H1 (cell line): ENCODE measurements at regions not wholly inside any gene's neighbourhood (a gene's known extent, or its start where the extent isn't known, plus 50 kb on each side); places are given as distances from the start of the nearest gene placed in this dataset.

ENCODE experiments used
- CTCF ChIA-PET: fragments of 300-600 bp; sonication (Branson Sonifier 250); formaldehyde crosslinking; loops from one replicate; lab custom pipeline; 2021; ENCODE audit not compliant: partially characterized antibody; lab: Charles Lee
- POLR2A ChIA-PET: fragments of 300-600 bp; sonication (Branson Sonifier 250); formaldehyde crosslinking; loops from one replicate; lab custom pipeline; 2021; ENCODE audit warnings: inconsistent platforms; ENCODE audit not compliant: partially characterized antibody; lab: Charles Lee
- DNase-seq, 2 experiments: peaks; one replicate each; pipeline versions ENCODE4 v3.0.0 to v3.0.0-alpha.2; 2010 to 2022; ENCODE audit warnings: low spot score in 2 of 2, low read depth in 1 of 2, mixed read lengths in 1 of 2
- FAIRE-seq: peaks from 2 replicates; lab custom pipeline; 2011; peaks lifted over from hg19 to GRCh38; lab: Jason Lieb, UNC
- H2AFZ ChIP-seq: 2 replicates; pipeline ENCODE4 v1.8.1; 2012; ENCODE audit warnings: low read length, inconsistent platforms
- H2AK5ac ChIP-seq: 2 replicates; pipeline ENCODE4 v1.6.1; 2013; ENCODE audit warnings: low read depth, low read length
- H2BK120ac ChIP-seq: replicated peaks from 2 replicates; pipeline ENCODE3; 2013; ENCODE audit warnings: low read depth, low read length, inconsistent platforms
- H2BK12ac ChIP-seq: 2 replicates; pipeline ENCODE4 v1.6.1; 2013; ENCODE audit warnings: low read depth, low read length
- H2BK15ac ChIP-seq: 2 replicates; pipeline ENCODE4 v1.6.1; 2013; ENCODE audit warnings: low read length
- H2BK20ac ChIP-seq: 2 replicates; pipeline ENCODE4 v1.6.1; 2013; ENCODE audit warnings: low read length
- H2BK5ac ChIP-seq: 2 replicates; pipeline ENCODE4 v1.6.1; 2013; ENCODE audit warnings: low read depth, low read length
- H3K14ac ChIP-seq: 2 replicates; pipeline ENCODE4 v1.6.1; 2013; ENCODE audit warnings: inconsistent platforms; ENCODE audit not compliant: insufficient read length
- H3K18ac ChIP-seq: 2 replicates; pipeline ENCODE4 v1.6.1; 2013; ENCODE audit warnings: low read length; ENCODE audit errors: extremely low read depth
- H3K23ac ChIP-seq: 2 replicates; pipeline ENCODE4 v1.6.1; 2013; ENCODE audit warnings: inconsistent platforms; ENCODE audit not compliant: insufficient read length
- H3K23me2 ChIP-seq: 2 replicates; pipeline ENCODE4 v1.6.1; 2013; ENCODE audit warnings: low read depth, low read length
- H3K27ac ChIP-seq: 2 replicates; pipeline ENCODE4 v1.6.1; 2011; ENCODE audit warnings: low read depth, low read length, inconsistent platforms
- H3K27me3 ChIP-seq, 4 experiments: replicated peaks in 1 of 4; 1 replicate in 1 of 4; 2 replicates in 3 of 4; pipeline versions ENCODE4 v1.6.1 to v1.8.1; 2011 to 2013; ENCODE audit warnings: low read length in 3 of 4, mild to moderate bottlenecking in 3 of 4, inconsistent platforms in 2 of 4, mixed read lengths in 2 of 4, moderate library complexity in 1 of 4; ENCODE audit not compliant: control insufficient read depth in 3 of 4, insufficient read depth in 3 of 4; ENCODE audit errors: extremely low read depth in 1 of 4
- H3K36me3 ChIP-seq, 4 experiments: 2 replicates each; pipeline versions ENCODE4 v1.6.1 to v1.8.1; 2011 to 2013; ENCODE audit warnings: mild to moderate bottlenecking in 4 of 4, low read length in 3 of 4, moderate library complexity in 2 of 4, control low read depth in 1 of 4, inconsistent platforms in 1 of 4; ENCODE audit not compliant: insufficient read depth in 4 of 4, control insufficient read depth in 2 of 4
- H3K4ac ChIP-seq: replicated peaks from 2 replicates; pipeline ENCODE3; 2013; ENCODE audit warnings: low read length, low read depth, mixed read lengths, inconsistent platforms; ENCODE audit not compliant: insufficient read length
- H3K4me1 ChIP-seq, 4 experiments: replicated peaks in 1 of 4; 1 replicate in 1 of 4; 2 replicates in 3 of 4; pipeline versions ENCODE4 v1.6.1 to v1.8.1; 2011 to 2013; ENCODE audit warnings: low read length in 3 of 4, inconsistent platforms in 2 of 4, mixed read lengths in 1 of 4; ENCODE audit not compliant: insufficient read depth in 4 of 4, control insufficient read depth in 3 of 4
- H3K4me2 ChIP-seq, 2 experiments: 2 replicates each; pipeline versions ENCODE4 v1.6.1 to v1.8.1; 2011 to 2013; ENCODE audit warnings: low read depth in 2 of 2, low read length in 2 of 2, control low read depth in 1 of 2, inconsistent platforms in 1 of 2, mild to moderate bottlenecking in 1 of 2; ENCODE audit not compliant: insufficient read depth in 1 of 2
- H3K4me3 ChIP-seq, 4 experiments: fragments of 200-600, 300-600 bp in 1 of 4; sonication (generic), shearing (Covaris generic), sonication (Bioruptor Twin) in 1 of 4; 2 replicates each; pipeline versions ENCODE4 v1.5.1 to v1.8.1; 2011 to 2016; ENCODE audit warnings: low read length in 4 of 4, low read depth in 3 of 4, control low read depth in 2 of 4, inconsistent platforms in 2 of 4, mild to moderate bottlenecking in 2 of 4, mixed read lengths in 1 of 4, moderate library complexity in 1 of 4; ENCODE audit not compliant: insufficient read depth in 2 of 4; ENCODE audit errors: extremely low read depth in 1 of 4
- H3K56ac ChIP-seq: replicated peaks from 2 replicates; pipeline ENCODE3; 2013; ENCODE audit warnings: low read depth, mild to moderate bottlenecking, mixed read lengths, low read length, inconsistent platforms; ENCODE audit not compliant: insufficient read length
- H3K79me1 ChIP-seq: 2 replicates; pipeline ENCODE4 v1.6.1; 2013; ENCODE audit warnings: low read depth, low read length, control low read depth
- H3K79me2 ChIP-seq, 2 experiments: 2 replicates each; pipeline versions ENCODE4 v1.6.1 to v1.8.1; 2012 to 2013; ENCODE audit warnings: low read length in 2 of 2, mild to moderate bottlenecking in 2 of 2, inconsistent platforms in 1 of 2; ENCODE audit not compliant: insufficient read depth in 2 of 2, control insufficient read depth in 1 of 2
- H3K9ac ChIP-seq, 4 experiments: replicated peaks in 1 of 4; 1 replicate in 1 of 4; 2 replicates in 3 of 4; pipeline versions ENCODE4 v1.6.1 to v1.8.1; 2011 to 2013; ENCODE audit warnings: low read depth in 3 of 4, low read length in 3 of 4, control low read depth in 2 of 4, mild to moderate bottlenecking in 2 of 4, moderate library complexity in 2 of 4, inconsistent platforms in 1 of 4; ENCODE audit errors: extremely low read depth in 1 of 4
- H3K9me3 ChIP-seq, 2 experiments: 2 replicates each; pipeline versions ENCODE4 v1.6.1 to v1.8.1; 2012 to 2013; ENCODE audit warnings: mild to moderate bottlenecking in 2 of 2, moderate library complexity in 2 of 2, control low read depth in 1 of 2, inconsistent platforms in 1 of 2, low read depth in 1 of 2, low read length in 1 of 2, mixed read lengths in 1 of 2; ENCODE audit not compliant: insufficient read depth in 2 of 2
- H4K20me1 ChIP-seq, 2 experiments: replicated peaks in 1 of 2; 2 replicates each; pipeline versions ENCODE3 to v1.8.1; 2011 to 2013; ENCODE audit warnings: inconsistent platforms in 2 of 2, low read length in 2 of 2, mild to moderate bottlenecking in 1 of 2; ENCODE audit not compliant: insufficient read depth in 2 of 2, control insufficient read depth in 1 of 2
- H4K5ac ChIP-seq: 2 replicates; pipeline ENCODE4 v1.6.1; 2013; ENCODE audit warnings: low read length, low read depth, mixed read lengths, inconsistent platforms; ENCODE audit not compliant: insufficient read length
- H4K8ac ChIP-seq: 2 replicates; pipeline ENCODE4 v1.8.0; 2013; ENCODE audit warnings: mild to moderate bottlenecking, moderate library complexity, low read length, inconsistent platforms; ENCODE audit not compliant: insufficient read depth; ENCODE audit errors: extremely low read depth
- H4K91ac ChIP-seq: replicated peaks from 2 replicates; pipeline ENCODE3; 2013; ENCODE audit warnings: low read length, mixed read lengths, inconsistent platforms; ENCODE audit not compliant: insufficient read length
- CBX5 ChIP-seq: fragments of 300-800, 300-1000 bp; sonication (generic); IDR thresholded peaks from 2 replicates; pipeline ENCODE4 v1.7.1; 2016; ENCODE audit warnings: antibody characterized with exemption, low read length, low read depth
- TEAD4 ChIP-seq: IDR thresholded peaks from 2 replicates; pipeline ENCODE4 v1.6.1; 2012; ENCODE audit warnings: low read depth, low read length, inconsistent platforms, mixed read lengths
- WGBS, 2 experiments: shearing (Covaris generic) in 1 of 2; methylation state at CpG; one replicate each; pipeline versions ENCODE4 v1.1.6 to v1.1.7; 2013 to 2015; ENCODE audit warnings: low lambda C conversion rate in 2 of 2, mixed read lengths in 2 of 2, inconsistent platforms in 1 of 2, low coverage in 1 of 2, missing lambda C conversion rate in 1 of 2; ENCODE audit not compliant: insufficient replicate concordance in 2 of 2, insufficient coverage in 1 of 2, insufficient read length in 1 of 2; ENCODE audit errors: extremely low coverage in 1 of 2, missing lambda C conversion rate in 1 of 2; 5-methylcytosine and 5-hydroxymethylcytosine counted together

- no peak overlapping the region for H2AK5ac ChIP-seq
- H3K9ac ChIP-seq: no peak overlapping the region
- H3K9me3 ChIP-seq: no peaks in the 10 kb centered on the region
- no peak overlapping the region for H3K18ac ChIP-seq
- no peaks in the 10 kb centered on the region for H3K27me3 ChIP-seq
- no peak for FAIRE-seq
- H2BK20ac ChIP-seq: no peak overlapping the region
- no peak overlapping the region for H3K4me2 ChIP-seq
- H3K79me1 ChIP-seq: no peaks in the 10 kb centered on the region
- no peak overlapping the region for H2AFZ ChIP-seq
- no peak overlapping the region for H2BK12ac ChIP-seq
- H4K91ac ChIP-seq: no peak overlapping the region
- no peak overlapping the region for H3K27ac ChIP-seq
- H3K23me2 ChIP-seq: no peaks in the 10 kb centered on the region
- no peaks in the 10 kb centered on the region for H3K79me2 ChIP-seq
- H4K20me1 ChIP-seq: no peaks in the 10 kb centered on the region
- H3K4me3 ChIP-seq: no peak overlapping the region
- no peaks in the 10 kb centered on the region for H3K36me3 ChIP-seq
- no peak overlapping the region for H4K5ac ChIP-seq
- DNase-seq: no peak
- no peak for TF ChIP-seq TEAD4
- no peak for TF ChIP-seq CBX5
- no peak overlapping the region for H3K4ac ChIP-seq
- H2BK120ac ChIP-seq: no peak overlapping the region
- no peak overlapping the region for H2BK5ac ChIP-seq
- no peak overlapping the region for H3K56ac ChIP-seq
- POLR2A ChIA-PET: no interaction called here
- H2BK15ac ChIP-seq: no peak overlapping the region
- CTCF ChIA-PET: no interaction called here
- H3K14ac ChIP-seq: no peak overlapping the region
- 93% methylated on average over 2 of the region's 2 CpGs; no CpG with 5 or more reads in 1 of the 2 experiments for WGBS, 2 experiments
- no peak overlapping the region for H4K8ac ChIP-seq
- no peaks in the 10 kb centered on the region for H3K4me1 ChIP-seq
- H3K23ac ChIP-seq: no peak overlapping the region
Measured at GRCh38 chr18:65021021-65021420, 729.8 kb upstream of the CDH7 start.
